ACC112 (cell line): ENCODE measurements at regions not wholly inside any gene's neighbourhood (a gene's known extent, or its start where the extent isn't known, plus 50 kb on each side); places are given as distances from the start of the nearest gene placed in this dataset.

ENCODE experiments used
- H2AFZ ChIP-seq: fragments of 200-600 bp; sonication (generic); one replicate; pipeline ENCODE4 v1.6.0; 2017; ENCODE audit warnings: antibody characterized with exemption, low read length; ENCODE audit not compliant: unreplicated experiment
- H3K27ac ChIP-seq: fragments of 200-600 bp; sonication (generic); 2 replicates; pipeline ENCODE4 v1.5.1; 2014; ENCODE audit warnings: low read depth, mild to moderate bottlenecking, antibody characterized with exemption, low read length, moderate library complexity
- H3K27me3 ChIP-seq: fragments of 200-600 bp; sonication (generic); 2 replicates; pipeline ENCODE4 v1.6.1; 2014; ENCODE audit warnings: mild to moderate bottlenecking, antibody characterized with exemption, low read length, moderate library complexity, mixed read lengths; ENCODE audit not compliant: insufficient read depth
- H3K36me3 ChIP-seq: fragments of 200-600 bp; sonication (generic); 2 replicates; pipeline ENCODE4 v1.6.1; 2016; ENCODE audit warnings: mild to moderate bottlenecking, antibody characterized with exemption, low read length, moderate library complexity, mixed read lengths; ENCODE audit not compliant: insufficient read depth
- H3K4me1 ChIP-seq: fragments of 200-600 bp; sonication (generic); one replicate; pipeline ENCODE4 v1.6.1; 2016; ENCODE audit warnings: low read length, mixed read lengths; ENCODE audit not compliant: insufficient read depth, unreplicated experiment, control insufficient read depth
- H3K4me3 ChIP-seq: fragments of 200-600 bp; sonication (generic); 2 replicates; pipeline ENCODE4 v1.5.1; 2014; ENCODE audit warnings: mild to moderate bottlenecking, low read depth, low read length
- H3K79me2 ChIP-seq: fragments of 200-600 bp; sonication (generic); one replicate; pipeline ENCODE4 v1.6.0; 2016; ENCODE audit warnings: low read length; ENCODE audit not compliant: control insufficient read depth, unreplicated experiment, insufficient read depth

DNA sequence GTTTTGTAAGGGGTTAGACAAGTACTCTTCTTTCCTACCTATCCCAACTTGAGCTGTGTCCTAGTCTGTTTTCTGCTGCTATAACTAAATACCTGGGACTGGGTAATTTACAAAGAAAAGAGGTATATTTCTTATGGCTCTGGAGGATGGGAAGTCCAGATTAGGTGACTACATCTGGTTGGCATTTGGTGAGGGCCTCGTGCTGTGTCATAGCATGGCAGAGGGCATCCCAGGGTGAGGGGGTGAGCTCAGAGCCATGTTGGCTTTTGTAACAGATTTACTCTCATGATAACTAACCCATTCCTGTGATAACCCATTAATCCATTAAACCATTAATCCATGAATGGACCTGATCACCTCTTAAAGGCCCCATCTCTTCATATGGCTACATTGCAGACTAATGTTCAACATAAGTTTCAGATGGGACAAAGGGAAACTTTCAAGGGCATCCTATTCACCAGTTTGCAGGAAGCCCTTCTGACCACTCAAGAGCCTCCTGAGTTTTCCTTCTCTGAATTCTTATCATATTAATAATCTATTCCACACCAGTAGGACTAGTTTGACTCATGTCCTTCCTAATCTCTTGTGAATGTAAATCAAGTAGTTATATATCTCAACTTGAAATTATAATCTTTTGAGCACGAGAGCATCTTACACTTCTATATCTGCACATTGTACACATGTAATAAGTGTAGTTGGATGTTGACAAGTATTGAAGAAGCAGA, 185.7 kb upstream of the ZPLD1 start:
- Histone ChIP-seq H3K4me1 (no peaks in the 10 kb centered on the region), H3K27ac (no peak overlapping the region), H2AFZ (no peak overlapping the region), H3K27me3 (peaks cover 14% of the 10 kb centered on the region), H3K36me3 (no peaks in the 10 kb centered on the region), H3K4me3 (no peak overlapping the region), H3K79me2 (no peaks in the 10 kb centered on the region)

DNA sequence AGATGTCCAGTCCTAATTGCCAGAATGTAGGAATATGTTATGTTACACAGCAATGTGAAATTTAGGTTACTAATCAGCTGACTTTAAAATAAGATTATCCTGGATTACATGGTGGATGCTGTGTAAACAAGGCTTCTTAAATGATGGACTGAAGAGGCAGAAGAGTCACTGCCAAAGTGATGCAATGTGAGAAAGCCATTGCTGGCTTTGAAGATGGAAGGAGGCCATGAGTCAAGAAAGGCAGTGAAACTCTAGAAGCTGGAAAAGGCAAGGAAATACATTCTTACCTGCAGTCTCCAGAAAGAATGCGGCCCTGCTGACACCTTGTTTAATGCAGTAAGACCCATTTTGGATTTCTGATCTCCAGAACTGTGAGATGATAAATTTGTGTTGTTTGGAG, 179.1 kb upstream of the ZPLD1 start:
- no peak overlapping the region for H2AFZ ChIP-seq
- no peak overlapping the region for H3K4me3 ChIP-seq
- no peaks in the 10 kb centered on the region for H3K4me1 ChIP-seq
- H3K27me3 ChIP-seq: peaks cover 14% of the 10 kb centered on the region; the same call in 1 of the 2 replicates
- H3K79me2 ChIP-seq: no peaks in the 10 kb centered on the region
- H3K27ac ChIP-seq: no peak overlapping the region
- H3K36me3 ChIP-seq: no peaks in the 10 kb centered on the region

DNA sequence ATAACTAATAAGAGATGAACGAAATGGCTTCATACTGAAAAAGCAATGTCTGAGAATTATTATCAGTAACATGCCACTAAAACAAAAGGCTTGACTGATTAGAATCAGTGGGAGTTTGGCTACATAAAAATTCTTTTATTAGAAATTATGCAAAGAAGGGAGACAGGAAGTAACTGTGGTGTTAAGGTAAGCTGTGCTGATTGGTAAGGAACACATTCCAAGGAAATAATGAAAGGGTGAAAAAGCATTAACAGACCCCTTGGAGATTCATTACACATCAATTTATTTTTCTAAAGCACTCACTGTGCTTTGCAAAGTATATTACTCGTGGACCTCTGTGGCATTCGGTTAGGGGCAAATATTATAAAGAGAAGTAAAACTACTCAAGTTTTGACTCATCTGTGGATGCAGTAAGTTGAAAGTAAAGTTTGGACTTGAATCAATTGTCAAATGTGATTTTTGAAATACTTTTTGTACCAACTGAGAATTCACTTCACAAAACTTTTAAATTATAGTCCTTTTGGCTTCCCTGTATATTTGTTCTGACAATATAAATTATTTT, 176.1 kb upstream of the ZPLD1 start:
- no peaks in the 10 kb centered on the region for H3K4me1 ChIP-seq
- no peak overlapping the region for H2AFZ ChIP-seq
- H3K79me2 ChIP-seq: no peaks in the 10 kb centered on the region
- H3K36me3 ChIP-seq: no peaks in the 10 kb centered on the region
- H3K27ac ChIP-seq: no peak overlapping the region
- no peaks in the 10 kb centered on the region; the same call in 1 of the 2 replicates for H3K27me3 ChIP-seq
- no peak overlapping the region for H3K4me3 ChIP-seq

- Histone ChIP-seq H3K27me3 (peaks cover 6% of the 10 kb centered on the region; the same call in 1 of the 2 replicates), H3K4me3 (no peak overlapping the region), H2AFZ (no peak overlapping the region), H3K4me1 (no peaks in the 10 kb centered on the region), H3K27ac (no peak overlapping the region), H3K36me3 (no peaks in the 10 kb centered on the region), H3K79me2 (no peaks in the 10 kb centered on the region)
These were observed 175.2 kb upstream of the ZPLD1 start for GRCh38 chr3:102259663-102260062.

GRCh38 chr3:102265720-102266119, 169.1 kb upstream of the ZPLD1 start:
- Histone ChIP-seq H3K36me3 (no peaks in the 10 kb centered on the region), H3K4me1 (no peaks in the 10 kb centered on the region), H3K27ac (no peak overlapping the region), H3K27me3 (peaks cover 39% of the 10 kb centered on the region), H3K4me3 (no peak overlapping the region), H3K79me2 (no peaks in the 10 kb centered on the region), H2AFZ (no peak overlapping the region)

DNA sequence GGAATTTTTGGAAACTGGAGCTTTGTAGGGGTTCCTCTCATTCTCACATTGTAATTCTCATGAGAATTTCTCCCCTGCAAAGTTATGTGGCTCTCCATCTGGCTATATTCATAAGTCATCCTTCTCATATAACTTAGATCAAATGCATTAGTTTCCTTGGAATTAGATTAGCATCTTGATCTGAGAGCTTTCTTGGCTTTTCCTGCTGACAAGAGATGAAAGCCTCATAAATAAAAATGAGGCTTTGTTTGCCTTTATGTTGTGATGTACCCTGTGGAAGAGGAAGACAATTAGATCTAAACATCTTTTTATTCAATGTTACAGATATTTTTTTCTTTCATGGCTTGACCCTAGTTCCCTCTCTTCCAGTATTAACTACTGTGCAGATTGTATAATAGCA, 165.4 kb upstream of the ZPLD1 start:
- no peaks in the 10 kb centered on the region for H3K79me2 ChIP-seq
- no peak overlapping the region for H3K27ac ChIP-seq
- no peaks in the 10 kb centered on the region for H3K4me1 ChIP-seq
- H3K4me3 ChIP-seq: no peak overlapping the region
- no peaks in the 10 kb centered on the region for H3K36me3 ChIP-seq
- H3K27me3 ChIP-seq: peaks cover 40% of the 10 kb centered on the region
- H2AFZ ChIP-seq: no peak overlapping the region

- H3K27ac ChIP-seq: no peak overlapping the region
- H3K27me3 ChIP-seq: peaks cover 1% of the 10 kb centered on the region; the same call in 1 of the 2 replicates
- H3K79me2 ChIP-seq: no peaks in the 10 kb centered on the region
- no peak overlapping the region for H2AFZ ChIP-seq
- H3K4me3 ChIP-seq: no peak overlapping the region
- no peaks in the 10 kb centered on the region for H3K36me3 ChIP-seq
- no peaks in the 10 kb centered on the region for H3K4me1 ChIP-seq
These were observed 144.6 kb upstream of the ZPLD1 start for GRCh38 chr3:102290241-102290640.

DNA sequence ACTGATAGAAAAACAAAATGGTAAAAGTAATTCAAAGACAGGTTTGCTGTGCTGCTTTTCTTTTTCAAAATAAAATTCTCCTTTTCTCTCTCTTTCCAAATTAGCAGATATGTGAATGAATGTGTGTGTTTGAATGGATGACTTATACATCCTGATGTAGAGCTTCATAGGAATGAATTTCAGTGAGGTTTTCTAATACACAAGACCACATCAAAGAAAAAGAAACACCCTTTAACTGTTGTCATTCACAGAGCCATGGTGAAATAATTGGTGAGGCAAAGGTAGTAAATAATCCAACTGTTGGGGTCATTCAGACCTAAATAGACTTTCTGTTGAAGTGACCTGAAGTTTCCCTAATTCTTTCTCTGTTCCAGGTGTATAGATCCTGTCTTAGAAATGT, 139.1 kb upstream of the ZPLD1 start:
- Histone ChIP-seq H3K79me2 (no peaks in the 10 kb centered on the region), H2AFZ (no peak overlapping the region), H3K36me3 (no peaks in the 10 kb centered on the region), H3K4me3 (no peak overlapping the region), H3K27me3 (peaks cover 40% of the 10 kb centered on the region), H3K27ac (no peak overlapping the region), H3K4me1 (no peaks in the 10 kb centered on the region)

GRCh38 chr3:102297072-102297658, 137.7 kb upstream of the ZPLD1 start:
- Histone ChIP-seq H3K79me2 (no peaks in the 10 kb centered on the region), H2AFZ (no peak overlapping the region), H3K4me3 (no peak overlapping the region), H3K27ac (no peak overlapping the region), H3K36me3 (no peaks in the 10 kb centered on the region), H3K4me1 (no peaks in the 10 kb centered on the region), H3K27me3 (peaks cover 40% of the 10 kb centered on the region)

- no peaks in the 10 kb centered on the region for H3K36me3 ChIP-seq
- H3K4me1 ChIP-seq: no peaks in the 10 kb centered on the region
- no peak overlapping the region for H2AFZ ChIP-seq
- peaks cover 49% of the 10 kb centered on the region for H3K27me3 ChIP-seq
- H3K4me3 ChIP-seq: no peak overlapping the region
- H3K27ac ChIP-seq: no peak overlapping the region
- H3K79me2 ChIP-seq: no peaks in the 10 kb centered on the region
These were observed 135.5 kb upstream of the ZPLD1 start for GRCh38 chr3:102299125-102299877.
